Mesenchymal stem cell (in vitro differentiated cells and primary cell): ENCODE measurements at regions not wholly inside any gene's neighbourhood (a gene's known extent, or its start where the extent isn't known, plus 50 kb on each side); places are given as distances from the start of the nearest gene placed in this dataset.

Experiments used
- DNase-seq: peaks from one replicate; pipeline ENCODE4 v3.0.0-alpha.2; 2013
- H2AFZ ChIP-seq: one replicate; pipeline ENCODE4 v1.6.1; 2013; ENCODE audit warnings: low read depth, mild to moderate bottlenecking, control low read depth, inconsistent platforms, low read length, moderate library complexity
- H2AK5ac ChIP-seq: 2 replicates; pipeline ENCODE4 v1.6.1; 2013; ENCODE audit warnings: low read length, moderate library complexity, mild to moderate bottlenecking, inconsistent platforms; ENCODE audit not compliant: severe bottlenecking
- H2BK120ac ChIP-seq: one replicate; pipeline ENCODE4 v1.6.1; 2013; ENCODE audit warnings: low read depth, mild to moderate bottlenecking, inconsistent platforms, low read length, moderate library complexity
- H2BK12ac ChIP-seq, 2 experiments: one replicate each; pipeline ENCODE4 v1.6.1; 2013; ENCODE audit warnings: inconsistent platforms in 2 of 2, low read length in 2 of 2, mild to moderate bottlenecking in 2 of 2, moderate library complexity in 2 of 2, control low read depth in 1 of 2
- H2BK15ac ChIP-seq: one replicate; pipeline ENCODE4 v1.6.1; 2013; ENCODE audit warnings: mild to moderate bottlenecking, low read depth, inconsistent platforms; ENCODE audit not compliant: poor library complexity, severe bottlenecking
- H2BK5ac ChIP-seq: 2 replicates; pipeline ENCODE4 v1.6.1; 2013; ENCODE audit warnings: low read depth, mild to moderate bottlenecking, low read length, control low read depth, inconsistent platforms; ENCODE audit not compliant: poor library complexity, severe bottlenecking
- H3K14ac ChIP-seq, 2 experiments: one replicate each; pipeline ENCODE4 v1.6.1; 2013; ENCODE audit warnings: inconsistent platforms in 2 of 2, low read length in 2 of 2, control low read depth in 1 of 2, mild to moderate bottlenecking in 1 of 2, moderate library complexity in 1 of 2
- H3K18ac ChIP-seq, 2 experiments: one replicate each; pipeline ENCODE4 v1.6.1; 2013; ENCODE audit warnings: inconsistent platforms in 2 of 2, low read length in 2 of 2, control low read depth in 1 of 2, low read depth in 1 of 2, mild to moderate bottlenecking in 1 of 2
- H3K23ac ChIP-seq, 2 experiments: one replicate each; pipeline ENCODE4 v1.6.1; 2013; ENCODE audit warnings: inconsistent platforms in 2 of 2, low read length in 2 of 2, mild to moderate bottlenecking in 2 of 2, moderate library complexity in 2 of 2, control low read depth in 1 of 2
- H3K27ac ChIP-seq: 2 replicates; pipeline ENCODE4 v1.5.1; 2013; ENCODE audit warnings: mild to moderate bottlenecking, moderate library complexity, low read length, control low read depth, inconsistent platforms; ENCODE audit not compliant: poor library complexity, severe bottlenecking
- H3K27me3 ChIP-seq, 2 experiments: 2 replicates each; pipeline versions ENCODE4 v1.6.1 to v1.7.0; 2013; ENCODE audit warnings: low read length in 2 of 2, mild to moderate bottlenecking in 2 of 2, moderate library complexity in 2 of 2, control low read depth in 1 of 2, inconsistent platforms in 1 of 2; ENCODE audit not compliant: control insufficient read depth in 1 of 2, insufficient read depth in 1 of 2
- H3K36me3 ChIP-seq, 2 experiments: 2 replicates each; pipeline versions ENCODE4 v1.6.1 to v1.7.0; 2013; ENCODE audit warnings: low read length in 2 of 2, control low read depth in 1 of 2, inconsistent platforms in 1 of 2, low read depth in 1 of 2, mild to moderate bottlenecking in 1 of 2; ENCODE audit not compliant: insufficient read depth in 2 of 2, control insufficient read depth in 1 of 2
- H3K4ac ChIP-seq, 2 experiments: one replicate each; pipeline ENCODE4 v1.6.1; 2013; ENCODE audit warnings: inconsistent platforms in 2 of 2, low read length in 2 of 2, mild to moderate bottlenecking in 2 of 2, moderate library complexity in 2 of 2, control low read depth in 1 of 2, low read depth in 1 of 2
- H3K4me1 ChIP-seq: 2 replicates; pipeline ENCODE4 v1.6.1; 2013; ENCODE audit warnings: low read depth, low read length, control low read depth; ENCODE audit not compliant: control insufficient read depth, insufficient read depth
- H3K4me2 ChIP-seq: 2 replicates; pipeline ENCODE4 v1.6.1; 2013; ENCODE audit warnings: low read length, mild to moderate bottlenecking, inconsistent platforms; ENCODE audit not compliant: poor library complexity, severe bottlenecking
- H3K4me3 ChIP-seq, 2 experiments: 2 replicates each; pipeline versions ENCODE4 v1.5.1 to v1.7.0; 2013; ENCODE audit warnings: low read length in 2 of 2, mild to moderate bottlenecking in 2 of 2, control low read depth in 1 of 2, low read depth in 1 of 2; ENCODE audit not compliant: insufficient read depth in 1 of 2
- H3K79me1 ChIP-seq: replicated peaks from 2 replicates; pipeline ENCODE4 v1.6.1; 2013; ENCODE audit warnings: mild to moderate bottlenecking, control low read depth, low read length, inconsistent platforms; ENCODE audit not compliant: poor library complexity, severe bottlenecking
- H3K9ac ChIP-seq: 2 replicates; pipeline ENCODE4 v1.7.0; 2013; ENCODE audit warnings: mild to moderate bottlenecking, low read length, moderate library complexity
- H3K9me3 ChIP-seq: 2 replicates; pipeline ENCODE4 v1.7.0; 2013; ENCODE audit warnings: mild to moderate bottlenecking, low read length; ENCODE audit not compliant: control insufficient read depth
- H4K8ac ChIP-seq: one replicate; pipeline ENCODE4 v1.6.1; 2013; ENCODE audit warnings: inconsistent platforms, mild to moderate bottlenecking, low read length, moderate library complexity
- H4K91ac ChIP-seq: one replicate; pipeline ENCODE4 v1.6.1; 2013; ENCODE audit warnings: mild to moderate bottlenecking, low read length, inconsistent platforms
- WGBS: methylation state at CpG from one replicate; pipeline ENCODE4 v1.1.7; 2013; ENCODE audit warnings: mixed read lengths; 5-methylcytosine and 5-hydroxymethylcytosine counted together

- Histone ChIP-seq H3K79me1 (no peaks in the 10 kb centered on the region), H3K27me3 (no peaks in the 10 kb centered on the region), H2BK120ac (no peak overlapping the region), H3K4me2 (no peak overlapping the region), H3K9ac (no peak overlapping the region), H4K8ac (no peak overlapping the region), H2AK5ac (no peak overlapping the region), H3K14ac (no peak overlapping the region), H2BK15ac (no peak overlapping the region), H3K36me3 (no peaks in the 10 kb centered on the region), H2AFZ (no peak overlapping the region), H3K4me1 (no peaks in the 10 kb centered on the region), H4K91ac (no peak overlapping the region), H2BK5ac (no peak overlapping the region), H2BK12ac (no peak overlapping the region), H3K27ac (no peak overlapping the region), H3K18ac (no peak overlapping the region), H3K4me3 (no peak overlapping the region), H3K4ac (no peak overlapping the region), H3K9me3 (no peaks in the 10 kb centered on the region), H3K23ac (no peak overlapping the region)
- WGBS, result 94% methylated on average over 2 of the region's 3 CpGs
- DNase-seq, result no peak
These were observed 113.6 kb downstream of the ETAA1 start for GRCh38 chr2:67510745-67511144.

GRCh38 chr2:67514515-67514914, 117.4 kb downstream of the ETAA1 start:
- Histone ChIP-seq H3K27me3 (no peaks in the 10 kb centered on the region), H2BK120ac (no peak overlapping the region), H3K4me3 (no peak overlapping the region), H2BK12ac (no peak overlapping the region), H4K8ac (no peak overlapping the region), H3K18ac (no peak overlapping the region), H3K36me3 (no peaks in the 10 kb centered on the region), H3K4ac (no peak overlapping the region), H3K4me2 (no peak overlapping the region), H4K91ac (no peak overlapping the region), H3K14ac (no peak overlapping the region), H3K9me3 (no peaks in the 10 kb centered on the region), H3K9ac (peak overlapping the region; percentile 17), H3K79me1 (no peaks in the 10 kb centered on the region), H2AFZ (no peak overlapping the region), H3K27ac (no peak overlapping the region), H2BK15ac (no peak overlapping the region), H3K4me1 (no peaks in the 10 kb centered on the region), H2AK5ac (no peak overlapping the region), H3K23ac (no peak overlapping the region), H2BK5ac (no peak overlapping the region)
- DNase-seq, result peak; percentile 79

GRCh38 chr2:67515056-67515455, 117.9 kb downstream of the ETAA1 start:
- no peak overlapping the region for H2AK5ac ChIP-seq
- no peaks in the 10 kb centered on the region for H3K4me1 ChIP-seq
- no peak overlapping the region for H3K23ac ChIP-seq
- DNase-seq, result no peak
- H3K9me3 ChIP-seq, result no peaks in the 10 kb centered on the region
- no peak overlapping the region for H3K4me3 ChIP-seq
- H3K79me1 ChIP-seq, result no peaks in the 10 kb centered on the region
- no peaks in the 10 kb centered on the region for H3K27me3 ChIP-seq
- H2BK5ac ChIP-seq, result no peak overlapping the region
- H2BK15ac ChIP-seq, result no peak overlapping the region
- H3K14ac ChIP-seq, result no peak overlapping the region
- no peak overlapping the region for H2BK120ac ChIP-seq
- H4K91ac ChIP-seq, result no peak overlapping the region
- no peak overlapping the region for H3K18ac ChIP-seq
- H3K4me2 ChIP-seq, result no peak overlapping the region
- no peak overlapping the region for H4K8ac ChIP-seq
- H3K27ac ChIP-seq, result no peak overlapping the region
- WGBS, result 97% methylated on average over 6 of the region's 7 CpGs
- H3K36me3 ChIP-seq, result no peaks in the 10 kb centered on the region
- no peak overlapping the region for H3K4ac ChIP-seq
- H2AFZ ChIP-seq, result no peak overlapping the region
- no peak overlapping the region for H2BK12ac ChIP-seq
- H3K9ac ChIP-seq, result peak overlapping the region; percentile 17

- no peak overlapping the region for H2BK5ac ChIP-seq
- 100% methylated on average over 1 of the region's 1 CpG for WGBS
- H4K91ac ChIP-seq, result no peak overlapping the region
- H2BK120ac ChIP-seq, result no peak overlapping the region
- H3K4me2 ChIP-seq, result no peak overlapping the region
- no peaks in the 10 kb centered on the region for H3K27me3 ChIP-seq
- H3K4me3 ChIP-seq, result no peak overlapping the region
- H3K23ac ChIP-seq, result no peak overlapping the region
- no peak overlapping the region for H3K9ac ChIP-seq
- H3K4me1 ChIP-seq, result no peaks in the 10 kb centered on the region
- H2AK5ac ChIP-seq, result no peak overlapping the region
- H2AFZ ChIP-seq, result no peak overlapping the region
- no peak overlapping the region for H3K18ac ChIP-seq
- H4K8ac ChIP-seq, result no peak overlapping the region
- no peak overlapping the region for H2BK15ac ChIP-seq
- no peaks in the 10 kb centered on the region for H3K36me3 ChIP-seq
- H2BK12ac ChIP-seq, result no peak overlapping the region
- no peaks in the 10 kb centered on the region for H3K9me3 ChIP-seq
- no peak overlapping the region for H3K4ac ChIP-seq
- DNase-seq, result no peak
- no peaks in the 10 kb centered on the region for H3K79me1 ChIP-seq
- no peak overlapping the region for H3K27ac ChIP-seq
- H3K14ac ChIP-seq, result no peak overlapping the region
These were observed 118.4 kb downstream of the ETAA1 start for GRCh38 chr2:67515538-67515937.
